TTC549 (cell line): ENCODE measurements at regions not wholly inside any gene's neighbourhood (a gene's known extent, or its start where the extent isn't known, plus 50 kb on each side); places are given as distances from the start of the nearest gene placed in this dataset.
A peak's percentile ranks its signal among the peaks of the same experiment; 100 is the strongest.
"Not testable (repeated sequence)": the region's sequence is repeated elsewhere in the genome, so short reads cannot be mapped to it uniquely, and the experiment has no call there.

ENCODE experiments used
- FAIRE-seq: peaks from 2 replicates; lab custom pipeline; 2012; peaks lifted over from hg19 to GRCh38; lab: Jason Lieb, UNC

- FAIRE-seq = no peak
Observed at GRCh38 chr12:119931402-119931801, 54.3 kb upstream of the CIT start.

- FAIRE-seq = no peak
Observed at GRCh38 chr12:119932921-119933320, 55.8 kb upstream of the CIT start.

- not testable (repeated sequence) for FAIRE-seq
Observed at GRCh38 chr12:119934780-119935179, 54.3 kb upstream of the BICDL1 start.

GRCh38 chr12:119936705-119937311, 52.2 kb upstream of the BICDL1 start:
- no peak for FAIRE-seq

GRCh38 chr12:119938049-119938667, 50.9 kb upstream of the BICDL1 start:
- peak; percentile 75 for FAIRE-seq
